ENCODE measurements at regions not wholly inside any gene's neighbourhood (a gene's known extent, or its start where the extent isn't known, plus 50 kb on each side); places are given as distances from the start of the nearest gene placed in this dataset.

- TF ChIP-seq POLR2A (IDR thresholded peaks at IDR 0.05) (no peak), POLR2AphosphoS5 (IDR thresholded peaks at IDR 0.05) (no peak), CTCF (IDR thresholded peaks at IDR 0.05 in 8 of 11, conservative IDR thresholded peaks at IDR 0.05 in 3 of 11) (no peak)
- H3K27ac ChIP-seq = no peak overlapping the region
- no peak overlapping the region for H3K4me3 ChIP-seq
- H3K4me1 ChIP-seq = no peaks in the 10 kb centered on the region
- no peaks in the 10 kb centered on the region for H3K36me3 ChIP-seq
- DNase-seq = no peak
- intact Hi-C loops (cut with DNase I; ENCODE audit: low total_unique reads) = no loop called here
- peaks cover 0 to 28% (median 0%) of the 10 kb centered on the region in 7 donors for H3K27me3 ChIP-seq (replicated peaks in 1 of 7)
- WGBS, 5 donors = 82 to 91% (median 88%) methylated on average over 9 of the region's 9 CpGs
- H3K9me3 ChIP-seq = no peaks in the 10 kb centered on the region
These were observed 154.6 kb downstream of the C1orf94 start for GRCh38 chr1:34331020-34331926.

- no peak overlapping the region for H3K4me3 ChIP-seq
- intact Hi-C loops (cut with DNase I; ENCODE audit: low total_unique reads) = no loop called here
- no peaks in the 10 kb centered on the region for H3K9me3 ChIP-seq
- no peaks in the 10 kb centered on the region for H3K4me1 ChIP-seq
- 35 to 59% (median 47%) methylated on average over 3 to 4 of the region's 4 CpGs for WGBS, 5 donors
- no peak for TF ChIP-seq POLR2A (IDR thresholded peaks at IDR 0.05)
- TF ChIP-seq POLR2AphosphoS5 (IDR thresholded peaks at IDR 0.05) = no peak
- no peak for TF ChIP-seq CTCF (IDR thresholded peaks at IDR 0.05 in 8 of 11, conservative IDR thresholded peaks at IDR 0.05 in 3 of 11)
- no peak for DNase-seq
- no peak overlapping the region for H3K27ac ChIP-seq
- H3K27me3 ChIP-seq (replicated peaks in 1 of 7) = peaks cover 0 to 25% (median 0%) of the 10 kb centered on the region in 7 donors
- H3K36me3 ChIP-seq = no peaks in the 10 kb centered on the region
These were observed 156.3 kb downstream of the C1orf94 start for GRCh38 chr1:34332996-34333395.

- 54 to 79% (median 71%) methylated on average over 1 of the region's 1 CpG for WGBS, 5 donors
- intact Hi-C loops (cut with DNase I; ENCODE audit: low total_unique reads) = no loop called here
- DNase-seq = no peak
- H3K9me3 ChIP-seq = peaks cover 0 to 3% (median 0%) of the 10 kb centered on the region in 8 donors
- H3K27ac ChIP-seq = no peak overlapping the region
- no peak for TF ChIP-seq POLR2A (IDR thresholded peaks at IDR 0.05)
- TF ChIP-seq CTCF (IDR thresholded peaks at IDR 0.05 in 8 of 11, conservative IDR thresholded peaks at IDR 0.05 in 3 of 11) = no peak
- TF ChIP-seq POLR2AphosphoS5 (IDR thresholded peaks at IDR 0.05) = no peak
- no peaks in the 10 kb centered on the region for H3K36me3 ChIP-seq
- H3K27me3 ChIP-seq (replicated peaks in 1 of 7) = peaks cover 0 to 26% (median 0%) of the 10 kb centered on the region in 7 donors
- H3K4me1 ChIP-seq = no peaks in the 10 kb centered on the region
- H3K4me3 ChIP-seq = no peak overlapping the region
These were observed 162.2 kb downstream of the C1orf94 start for GRCh38 chr1:34338871-34339270.

- Histone ChIP-seq H3K36me3 (no peaks in the 10 kb centered on the region), H3K27me3 (replicated peaks in 1 of 7) (peaks cover 0 to 22% (median 0%) of the 10 kb centered on the region in 7 donors), H3K9me3 (peaks cover 0 to 3% (median 0%) of the 10 kb centered on the region in 8 donors), H3K4me3 (no peak overlapping the region), H3K27ac (no peak overlapping the region), H3K4me1 (no peaks in the 10 kb centered on the region)
- DNase-seq = no peak
- WGBS, 5 donors = 52 to 75% (median 65%) methylated on average over 2 of the region's 2 CpGs
- intact Hi-C loops (cut with DNase I; ENCODE audit: low total_unique reads) = no loop called here
- TF ChIP-seq POLR2A (IDR thresholded peaks at IDR 0.05) (no peak), CTCF (IDR thresholded peaks at IDR 0.05 in 8 of 11, conservative IDR thresholded peaks at IDR 0.05 in 3 of 11) (no peak), POLR2AphosphoS5 (IDR thresholded peaks at IDR 0.05) (no peak)
These were observed 165.2 kb downstream of the C1orf94 start for GRCh38 chr1:34341896-34342295.
